GM12892 (cell line): ENCODE measurements at regions not wholly inside any gene's neighbourhood (a gene's known extent, or its start where the extent isn't known, plus 50 kb on each side); places are given as distances from the start of the nearest gene placed in this dataset.

Source experiments
- POLR2A ChIP-seq: IDR thresholded peaks from 2 replicates; pipeline ENCODE4 v1.6.1; 2011; ENCODE audit warnings: low read depth, low read length, control low read depth
- POLR2AphosphoS5 ChIP-seq: IDR thresholded peaks from 2 replicates; pipeline ENCODE4 v1.6.1; 2011; ENCODE audit warnings: low read depth, low read length, control low read depth

DNA sequence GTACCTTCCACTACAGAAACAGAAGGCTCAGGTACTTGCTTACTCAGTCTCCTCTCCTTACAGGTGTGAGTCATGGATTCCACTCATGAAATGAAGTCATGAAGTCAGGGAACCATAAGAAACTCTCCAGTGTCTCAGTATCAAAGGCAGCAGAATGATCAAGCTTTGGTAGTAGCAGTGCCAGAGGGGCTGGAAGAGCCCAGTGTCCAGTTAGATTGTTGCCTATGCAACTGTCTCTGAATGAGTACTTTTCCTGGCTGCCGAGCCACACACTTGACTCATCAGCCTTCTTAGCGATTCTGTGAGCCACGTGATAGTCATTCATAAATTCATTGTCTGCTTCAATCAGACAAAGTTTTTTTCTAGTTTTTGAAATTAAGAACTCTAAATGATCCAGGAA, 52.2 kb upstream of the DTNBP1 start:
- TF ChIP-seq POLR2A (no peak), POLR2AphosphoS5 (no peak)
